ENCODE measurements at regions not wholly inside any gene's neighbourhood (a gene's known extent, or its start where the extent isn't known, plus 50 kb on each side); places are given as distances from the start of the nearest gene placed in this dataset.

DNA sequence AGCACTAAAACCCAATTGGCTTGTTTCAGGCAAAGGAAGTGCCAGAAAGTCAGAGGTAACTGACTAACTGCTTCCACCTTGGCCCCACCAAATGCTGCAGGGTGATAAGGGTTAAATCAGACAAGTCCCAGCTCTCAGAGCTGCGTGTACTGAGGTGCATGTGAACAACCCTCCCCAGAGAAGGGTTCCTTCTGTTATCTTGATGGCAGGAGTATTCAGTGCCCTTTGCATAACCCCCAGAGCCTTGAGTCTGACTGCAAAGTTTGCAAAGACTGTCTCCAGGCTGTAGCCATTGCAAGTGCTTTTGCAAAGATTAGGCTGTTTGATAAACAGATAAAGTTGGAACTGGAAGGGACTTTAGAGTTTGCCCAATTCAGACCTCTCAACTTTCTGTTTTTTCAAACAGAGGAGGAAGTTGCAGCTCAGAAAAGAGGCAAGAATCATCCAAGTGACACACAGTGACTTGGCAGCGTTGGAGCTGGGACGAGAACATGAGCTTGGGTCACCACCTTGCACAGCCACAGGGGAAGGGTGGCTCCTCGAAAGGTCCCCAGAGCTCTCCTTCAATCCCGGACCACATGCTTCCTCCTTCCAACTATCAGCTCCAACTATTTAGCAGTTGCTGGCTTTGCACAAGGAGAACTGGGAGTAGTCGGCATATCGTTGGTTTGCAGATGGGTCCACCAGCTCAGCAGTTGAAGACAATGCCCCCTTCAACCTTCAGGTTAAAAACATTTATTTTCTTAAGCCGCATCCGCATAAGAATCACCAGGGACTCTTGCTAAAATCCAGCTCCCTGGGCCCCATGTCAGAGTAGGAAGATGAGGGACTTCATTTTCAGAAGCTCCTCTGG is 224.8 kb upstream of the HES1 start:
- H3K4me1 ChIP-seq (ENCODE audit: insufficient read depth): peaks cover 14% of the 10 kb centered on the region
- H3K4me3 ChIP-seq: no peak overlapping the region
- no peaks in the 10 kb centered on the region for H4K20me1 ChIP-seq (replicated peaks; ENCODE audit: insufficient read depth)
- no peaks in the 10 kb centered on the region for H3K27me3 ChIP-seq (ENCODE audit: insufficient read depth)
- H2AFZ ChIP-seq: peak overlapping the region; percentile 70
- Mint-ChIP-seq H3K27me3 (ENCODE audit: insufficient read depth, low read depth, poor library complexity) (peaks cover 7% of the 10 kb centered on the region), H3K27ac (no peak overlapping the region), H3K4me1 (peaks cover 14% of the 10 kb centered on the region), H3K9me3 (peaks cover 10% of the 10 kb centered on the region), H3K4me3 (no peak overlapping the region), H3K36me3 (ENCODE audit: low read depth) (peaks cover 5% of the 10 kb centered on the region; the same call in 1 of the 3 replicates)
- TF ChIP-seq REST (IDR thresholded peaks at IDR 0.05; ENCODE audit: unreplicated experiment) (no peak), EZH2phosphoT487 (IDR thresholded peaks at IDR 0.05; ENCODE audit: unreplicated experiment) (no peak), ZNF462 (CRISPR knock-in tag; IDR thresholded peaks at IDR 0.05) (no peak), ZNF114 (CRISPR knock-in tag; IDR thresholded peaks at IDR 0.05) (no peak), CREB1 (CRISPR knock-in tag; IDR thresholded peaks at IDR 0.05; ENCODE audit: low read depth) (no peak), ZNF331 (CRISPR knock-in tag; IDR thresholded peaks at IDR 0.05; ENCODE audit: low read depth) (no peak), NANOG (IDR thresholded peaks at IDR 0.05; ENCODE audit: borderline replicate concordance) (no peak), EZH2 (IDR thresholded peaks at IDR 0.05; ENCODE audit: low read depth, unreplicated experiment) (no peak), JUNB (IDR thresholded peaks at IDR 0.05; ENCODE audit: unreplicated experiment) (no peak), STAT1 (IDR thresholded peaks at IDR 0.05; ENCODE audit: unreplicated experiment) (no peak), POLR2AphosphoS5 (IDR thresholded peaks at IDR 0.05; ENCODE audit: low read depth) (no peak)
- TF ChIP-seq, protein P1, sequence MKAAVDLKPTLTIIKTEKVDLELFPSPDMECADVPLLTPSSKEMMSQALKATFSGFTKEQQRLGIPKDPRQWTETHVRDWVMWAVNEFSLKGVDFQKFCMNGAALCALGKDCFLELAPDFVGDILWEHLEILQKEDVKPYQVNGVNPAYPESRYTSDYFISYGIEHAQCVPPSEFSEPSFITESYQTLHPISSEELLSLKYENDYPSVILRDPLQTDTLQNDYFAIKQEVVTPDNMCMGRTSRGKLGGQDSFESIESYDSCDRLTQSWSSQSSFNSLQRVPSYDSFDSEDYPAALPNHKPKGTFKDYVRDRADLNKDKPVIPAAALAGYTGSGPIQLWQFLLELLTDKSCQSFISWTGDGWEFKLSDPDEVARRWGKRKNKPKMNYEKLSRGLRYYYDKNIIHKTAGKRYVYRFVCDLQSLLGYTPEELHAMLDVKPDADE (IDR thresholded peaks at IDR 0.05): no peak
- TF ChIP-seq, protein P2, sequence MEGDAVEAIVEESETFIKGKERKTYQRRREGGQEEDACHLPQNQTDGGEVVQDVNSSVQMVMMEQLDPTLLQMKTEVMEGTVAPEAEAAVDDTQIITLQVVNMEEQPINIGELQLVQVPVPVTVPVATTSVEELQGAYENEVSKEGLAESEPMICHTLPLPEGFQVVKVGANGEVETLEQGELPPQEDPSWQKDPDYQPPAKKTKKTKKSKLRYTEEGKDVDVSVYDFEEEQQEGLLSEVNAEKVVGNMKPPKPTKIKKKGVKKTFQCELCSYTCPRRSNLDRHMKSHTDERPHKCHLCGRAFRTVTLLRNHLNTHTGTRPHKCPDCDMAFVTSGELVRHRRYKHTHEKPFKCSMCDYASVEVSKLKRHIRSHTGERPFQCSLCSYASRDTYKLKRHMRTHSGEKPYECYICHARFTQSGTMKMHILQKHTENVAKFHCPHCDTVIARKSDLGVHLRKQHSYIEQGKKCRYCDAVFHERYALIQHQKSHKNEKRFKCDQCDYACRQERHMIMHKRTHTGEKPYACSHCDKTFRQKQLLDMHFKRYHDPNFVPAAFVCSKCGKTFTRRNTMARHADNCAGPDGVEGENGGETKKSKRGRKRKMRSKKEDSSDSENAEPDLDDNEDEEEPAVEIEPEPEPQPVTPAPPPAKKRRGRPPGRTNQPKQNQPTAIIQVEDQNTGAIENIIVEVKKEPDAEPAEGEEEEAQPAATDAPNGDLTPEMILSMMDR (conservative IDR thresholded peaks at IDR 0.05; ENCODE audit: low read depth in 2 of 2): no peak
- DNase-seq (ENCODE audit: low spot score) (peak; percentile 12), ATAC-seq (peak; percentile 31)
- no peaks in the 10 kb centered on the region for H3K9me2 ChIP-seq (ENCODE audit: insufficient read depth)
- no peaks in the 10 kb centered on the region for H3K36me3 ChIP-seq (ENCODE audit: insufficient read depth)
- peak overlapping the region; percentile 37; the same call in 1 of the 2 replicates for H3K4me2 ChIP-seq
- no peak overlapping the region for H3K27ac ChIP-seq (ENCODE audit: low read depth)
- H3K79me2 ChIP-seq (replicated peaks; ENCODE audit: insufficient read depth): no peaks in the 10 kb centered on the region
- no peaks in the 10 kb centered on the region for H3F3A ChIP-seq (replicated peaks; ENCODE audit: low read depth)
